A549 (cell line): ENCODE measurements at regions not wholly inside any gene's neighbourhood (a gene's known extent, or its start where the extent isn't known, plus 50 kb on each side); places are given as distances from the start of the nearest gene placed in this dataset.

Source experiments
- SMC3 ChIP-seq: fragments of >200 bp; sonication (Bioruptor Twin); formaldehyde crosslinking; IDR thresholded peaks from 3 replicates; pipeline ENCODE4 v1.6.1; 2018; ENCODE audit warnings: inconsistent platforms
- TF ChIP-seq, protein P1 (sequence below): fragments of 250-450 bp; sonication (Bioruptor Pico); IDR thresholded peaks from 2 replicates; pipeline ENCODE4 v1.5.0; 2021; ENCODE audit warnings: mild to moderate bottlenecking, moderate library complexity, borderline replicate concordance
- TF ChIP-seq, protein P2 (sequence below): fragments of >200 bp; sonication (Bioruptor Twin); formaldehyde crosslinking; IDR thresholded peaks from 3 replicates; pipeline ENCODE4 v1.5.1; 2016

DNA sequence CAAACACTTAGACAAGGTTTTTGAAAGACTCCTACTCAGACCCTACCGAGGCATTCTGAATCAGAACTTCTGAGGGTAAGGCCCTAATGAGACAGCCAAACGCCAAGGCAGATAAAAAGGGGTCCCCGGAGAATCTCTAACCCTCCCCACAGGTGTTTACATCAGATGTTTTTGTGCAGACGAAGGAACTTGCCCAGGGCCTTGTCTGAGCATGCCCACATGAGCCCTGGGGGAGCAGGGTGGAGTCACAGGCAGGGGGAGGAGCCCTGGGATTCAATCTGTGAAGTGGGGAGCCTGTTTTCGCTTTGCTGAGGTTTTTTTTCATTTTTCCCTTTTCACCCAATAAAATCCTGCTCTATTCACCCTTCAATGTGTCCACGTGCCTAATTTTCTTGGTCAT, 61.6 kb upstream of the MED4 start:
- TF ChIP-seq, protein P1, sequence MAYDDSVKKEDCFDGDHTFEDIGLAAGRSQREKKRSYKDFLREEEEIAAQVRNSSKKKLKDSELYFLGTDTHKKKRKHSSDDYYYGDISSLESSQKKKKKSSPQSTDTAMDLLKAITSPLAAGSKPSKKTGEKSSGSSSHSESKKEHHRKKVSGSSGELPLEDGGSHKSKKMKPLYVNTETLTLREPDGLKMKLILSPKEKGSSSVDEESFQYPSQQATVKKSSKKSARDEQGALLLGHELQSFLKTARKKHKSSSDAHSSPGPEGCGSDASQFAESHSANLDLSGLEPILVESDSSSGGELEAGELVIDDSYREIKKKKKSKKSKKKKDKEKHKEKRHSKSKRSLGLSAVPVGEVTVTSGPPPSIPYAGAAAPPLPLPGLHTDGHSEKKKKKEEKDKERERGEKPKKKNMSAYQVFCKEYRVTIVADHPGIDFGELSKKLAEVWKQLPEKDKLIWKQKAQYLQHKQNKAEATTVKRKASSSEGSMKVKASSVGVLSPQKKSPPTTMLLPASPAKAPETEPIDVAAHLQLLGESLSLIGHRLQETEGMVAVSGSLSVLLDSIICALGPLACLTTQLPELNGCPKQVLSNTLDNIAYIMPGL (CRISPR knock-in tag): no peak
- TF ChIP-seq, protein P2, sequence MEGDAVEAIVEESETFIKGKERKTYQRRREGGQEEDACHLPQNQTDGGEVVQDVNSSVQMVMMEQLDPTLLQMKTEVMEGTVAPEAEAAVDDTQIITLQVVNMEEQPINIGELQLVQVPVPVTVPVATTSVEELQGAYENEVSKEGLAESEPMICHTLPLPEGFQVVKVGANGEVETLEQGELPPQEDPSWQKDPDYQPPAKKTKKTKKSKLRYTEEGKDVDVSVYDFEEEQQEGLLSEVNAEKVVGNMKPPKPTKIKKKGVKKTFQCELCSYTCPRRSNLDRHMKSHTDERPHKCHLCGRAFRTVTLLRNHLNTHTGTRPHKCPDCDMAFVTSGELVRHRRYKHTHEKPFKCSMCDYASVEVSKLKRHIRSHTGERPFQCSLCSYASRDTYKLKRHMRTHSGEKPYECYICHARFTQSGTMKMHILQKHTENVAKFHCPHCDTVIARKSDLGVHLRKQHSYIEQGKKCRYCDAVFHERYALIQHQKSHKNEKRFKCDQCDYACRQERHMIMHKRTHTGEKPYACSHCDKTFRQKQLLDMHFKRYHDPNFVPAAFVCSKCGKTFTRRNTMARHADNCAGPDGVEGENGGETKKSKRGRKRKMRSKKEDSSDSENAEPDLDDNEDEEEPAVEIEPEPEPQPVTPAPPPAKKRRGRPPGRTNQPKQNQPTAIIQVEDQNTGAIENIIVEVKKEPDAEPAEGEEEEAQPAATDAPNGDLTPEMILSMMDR: no peak
- no peak for TF ChIP-seq SMC3
